ENCODE measurements at regions not wholly inside any gene's neighbourhood (a gene's known extent, or its start where the extent isn't known, plus 50 kb on each side); places are given as distances from the start of the nearest gene placed in this dataset.

- H3K4me3 ChIP-seq (ENCODE audit: low read length): no peak overlapping the region
- no peak for TF ChIP-seq CTCF (conservative IDR thresholded peaks at IDR 0.05; ENCODE audit: low read length)
- no peak for DNase-seq (ENCODE audit: low read depth)
Measured at GRCh38 chr9:31699836-31700235, 684.6 kb upstream of the ACO1 start.

- no peak for DNase-seq (ENCODE audit: low read depth)
- no peak for TF ChIP-seq CTCF (conservative IDR thresholded peaks at IDR 0.05; ENCODE audit: low read length)
- H3K4me3 ChIP-seq (ENCODE audit: low read length): no peak overlapping the region
Measured at GRCh38 chr9:31700252-31701045, 684.0 kb upstream of the ACO1 start.

GRCh38 chr9:31702957-31703356 lies 681.5 kb upstream of the ACO1 start:
- DNase-seq (ENCODE audit: low read depth): no peak
- TF ChIP-seq CTCF (conservative IDR thresholded peaks at IDR 0.05; ENCODE audit: low read length): no peak
- no peak overlapping the region for H3K4me3 ChIP-seq (ENCODE audit: low read length)

GRCh38 chr9:31715250-31715649 lies 669.2 kb upstream of the ACO1 start:
- no peak for DNase-seq (ENCODE audit: low read depth)
- TF ChIP-seq CTCF (conservative IDR thresholded peaks at IDR 0.05; ENCODE audit: low read length): no peak
- H3K4me3 ChIP-seq (ENCODE audit: low read length): no peak overlapping the region

GRCh38 chr9:31719262-31719661 lies 665.2 kb upstream of the ACO1 start:
- DNase-seq (ENCODE audit: low read depth): no peak
- no peak for TF ChIP-seq CTCF (conservative IDR thresholded peaks at IDR 0.05; ENCODE audit: low read length)
- H3K4me3 ChIP-seq (ENCODE audit: low read length): no peak overlapping the region

GRCh38 chr9:31730398-31730797 lies 654.0 kb upstream of the ACO1 start:
- no peak for TF ChIP-seq CTCF (conservative IDR thresholded peaks at IDR 0.05; ENCODE audit: low read length)
- no peak overlapping the region for H3K4me3 ChIP-seq (ENCODE audit: low read length)
- DNase-seq (ENCODE audit: low read depth): no peak

- no peak for TF ChIP-seq CTCF (conservative IDR thresholded peaks at IDR 0.05; ENCODE audit: low read length)
- no peak for DNase-seq (ENCODE audit: low read depth)
- H3K4me3 ChIP-seq (ENCODE audit: low read length): no peak overlapping the region
Measured at GRCh38 chr9:31733166-31733565, 651.3 kb upstream of the ACO1 start.

Measured in AG10803 (cell line).